Ovary (tissue), 7 donors: ENCODE measurements at regions not wholly inside any gene's neighbourhood (a gene's known extent, or its start where the extent isn't known, plus 50 kb on each side); places are given as distances from the start of the nearest gene placed in this dataset.

ENCODE experiments used
- DNase-seq, 5 donors: peaks; one replicate each; pipeline ENCODE4 v3.0.0-alpha.2; 2019 to 2020
- H3K27ac ChIP-seq, 2 donors: fragments of 200-600 bp; one replicate each; pipeline versions ENCODE4 v1.5.1 to v1.8.0; 2019 to 2022
- H3K27me3 ChIP-seq: fragments of 200-600 bp; one replicate; pipeline ENCODE4 v1.8.0; 2022
- H3K36me3 ChIP-seq: fragments of 200-600 bp; sonication (generic); one replicate; pipeline ENCODE4 v1.5.1; 2019
- H3K4me1 ChIP-seq: one replicate; pipeline ENCODE4 v1.8.1; 2013; ENCODE audit warnings: mild to moderate bottlenecking, moderate library complexity; ENCODE audit not compliant: insufficient read depth
- H3K4me3 ChIP-seq: fragments of 200-600 bp; sonication (generic); one replicate; pipeline ENCODE4 v1.5.1; 2017
- H3K9me3 ChIP-seq, 2 donors: fragments of 200-600 bp in 1 of 2; sonication (generic) in 1 of 2; one replicate each; pipeline versions ENCODE4 v1.5.1 to v1.8.1; 2013 to 2019; ENCODE audit warnings: mild to moderate bottlenecking in 1 of 2, moderate library complexity in 1 of 2
- CTCF ChIP-seq, 3 donors: fragments of 450-650 bp in 2 of 3; fragments of 200-600 bp in 1 of 3; IDR thresholded peaks; one replicate each; pipeline versions ENCODE4 v1.5.1 to v1.8.0; 2016 to 2022; ENCODE audit warnings: antibody characterized with exemption in 3 of 3, mild to moderate bottlenecking in 1 of 3
- EP300 ChIP-seq: sonication (generic); formaldehyde crosslinking; IDR thresholded peaks from one replicate; pipeline ENCODE4 v1.6.1; 2017; ENCODE audit warnings: antibody characterized with exemption
- POLR2A ChIP-seq: fragments of 450-650 bp; IDR thresholded peaks from one replicate; pipeline ENCODE4 v1.6.1; 2017; ENCODE audit warnings: antibody characterized with exemption, mild to moderate bottlenecking, moderate library complexity
- WGBS, 3 donors: extraction: QIAGEN DNeasy Blood & Tissue Kit in 1 of 3; methylation state at CpG; one replicate each; pipeline versions ENCODE4 v1.1.5 to v1.1.7; 2013 to 2017; 5-methylcytosine and 5-hydroxymethylcytosine counted together
- intact Hi-C, 4 donors: fragments of 100-400 bp; cut with DNase I; formaldehyde crosslinking; loops; one replicate each; pipeline versions ENCODE4 v1.11.0 to v1.15.1; 2022 to 2023
- donor health status: DM: no; HTN: no; CAD: no; lungs with moderate emphysema.
- donor health status: DM: no; HTN: no; CAD: no.
- donor health status: Bipolar disorder and iron deficiency.
- donor health status: DM: no; HTN: no; CAD: no.
- donor health status: DM: yes; HTN: yes; CAD: no.

DNA sequence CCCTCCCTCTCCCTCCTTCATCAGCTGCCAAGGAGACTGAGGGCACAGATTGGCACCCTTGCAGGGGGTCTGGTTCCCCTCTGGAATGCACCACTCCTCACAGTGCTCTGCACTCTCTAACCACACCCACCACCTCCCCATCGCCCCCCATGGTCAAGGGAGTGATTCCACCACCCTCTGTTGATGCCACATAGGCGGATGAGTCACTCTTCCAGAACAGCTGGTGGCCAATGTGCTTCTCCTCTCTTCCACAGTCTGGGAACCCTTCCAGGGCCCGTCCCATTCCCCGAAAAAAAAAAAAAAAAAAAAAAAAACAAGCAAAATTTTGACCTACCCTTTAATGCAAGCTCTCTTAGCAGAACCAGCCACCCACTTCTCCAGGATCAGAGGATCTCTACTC lies 341.3 kb upstream of the KLF3 start:
- DNase-seq = peak in 4 of 5 donors; percentile 52 to 59 (median 52)
- intact Hi-C loops = loop anchor here (5.0 to 10.0 kb wide), 4 partner anchors 128 to 352 kb away; no protein-coding TSS in a partner anchor

DNA sequence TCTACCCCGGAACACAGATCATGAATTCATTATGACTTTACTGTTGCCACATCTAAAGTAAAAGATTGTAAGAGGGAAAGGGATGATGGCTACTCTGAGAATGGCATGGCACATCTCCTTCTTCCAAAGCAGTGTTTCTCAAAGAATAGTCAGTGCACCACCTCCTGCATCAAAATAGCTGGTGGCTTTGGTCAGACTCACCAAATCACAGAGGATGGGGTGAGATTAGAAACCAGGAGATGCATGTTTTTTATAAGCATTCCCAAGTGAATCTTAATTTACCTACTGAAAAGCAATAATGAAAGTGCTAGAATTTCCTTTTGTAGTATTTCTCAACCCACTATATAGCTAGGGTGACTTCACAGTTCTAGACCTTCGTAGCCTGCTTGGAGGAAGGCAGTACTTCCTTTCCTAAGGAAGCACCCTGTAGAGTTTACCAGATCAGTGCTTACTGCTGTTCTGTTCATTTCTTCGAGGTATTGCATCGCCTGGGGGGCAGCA lies 340.8 kb upstream of the KLF3 start:
- DNase-seq = no peak
- Histone ChIP-seq H3K4me3 (no peak overlapping the region), H3K9me3 (no peaks in the 10 kb centered on the region), H3K36me3 (no peaks in the 10 kb centered on the region), H3K4me1 (peaks cover 3% of the 10 kb centered on the region), H3K27ac (no peak overlapping the region), H3K27me3 (no peaks in the 10 kb centered on the region)
- WGBS, 3 donors = 82 to 89% (median 85%) methylated on average over 4 of the region's 4 CpGs
- TF ChIP-seq CTCF (IDR thresholded peaks at IDR 0.05) (no peak), POLR2A (no peak), EP300 (no peak)
- intact Hi-C loops = loop anchor here (5.0 to 10.0 kb wide), 4 partner anchors 128 to 352 kb away; no protein-coding TSS in a partner anchor

More for the DNA sequence above, 341.3 kb upstream of the KLF3 start:
- H3K9me3 ChIP-seq = no peaks in the 10 kb centered on the region
- H3K27ac ChIP-seq = no peak overlapping the region
- no peaks in the 10 kb centered on the region for H3K27me3 ChIP-seq
- no peak overlapping the region for H3K4me3 ChIP-seq
- WGBS, 3 donors = 14 to 20% (median 14%) methylated on average over 4 of the region's 4 CpGs
- peaks cover 5% of the 10 kb centered on the region for H3K4me1 ChIP-seq
- no peaks in the 10 kb centered on the region for H3K36me3 ChIP-seq
- no peak for TF ChIP-seq EP300
- no peak for TF ChIP-seq CTCF (IDR thresholded peaks at IDR 0.05)
- TF ChIP-seq POLR2A = no peak

DNA sequence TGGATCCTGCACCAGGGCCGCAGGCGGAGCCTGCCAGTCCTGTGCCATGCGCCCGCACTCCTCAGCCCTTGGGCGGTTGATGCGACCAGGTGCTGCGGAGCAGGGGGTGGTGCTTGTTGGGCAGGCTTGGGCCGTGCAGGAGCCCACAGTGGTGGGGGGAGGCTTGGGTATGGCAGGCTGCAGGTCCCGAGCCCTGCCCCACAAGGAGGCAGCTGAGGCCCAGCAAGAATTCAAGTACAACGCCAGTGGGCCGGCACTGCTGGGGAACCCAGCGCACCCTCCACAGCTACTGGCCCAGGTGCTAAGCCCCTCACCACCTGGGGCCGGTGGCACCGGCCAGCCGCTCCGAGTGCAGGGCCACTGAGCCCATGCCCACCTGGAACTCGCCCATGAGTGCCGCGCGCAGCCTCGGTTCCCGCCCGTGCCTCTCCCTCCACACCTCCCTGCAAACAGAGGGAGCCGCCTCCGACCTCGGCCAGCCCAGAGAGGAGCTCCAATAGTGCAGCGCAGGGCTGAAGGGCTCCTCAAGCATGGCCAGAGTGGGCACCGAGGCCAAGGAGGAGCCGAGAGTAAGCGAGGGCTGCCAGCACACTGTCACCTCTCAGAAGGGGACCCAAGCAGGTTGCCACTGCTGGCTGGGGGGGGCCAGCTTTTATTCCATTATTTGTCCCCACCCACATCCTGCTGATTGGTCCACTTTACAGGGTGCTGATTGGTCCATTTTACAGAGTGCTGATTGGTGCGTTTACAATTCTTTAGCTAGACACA lies 339.0 kb upstream of the KLF3 start:
- no peak for TF ChIP-seq CTCF (IDR thresholded peaks at IDR 0.05)
- no peak for TF ChIP-seq POLR2A
- no peaks in the 10 kb centered on the region for H3K36me3 ChIP-seq

DNA sequence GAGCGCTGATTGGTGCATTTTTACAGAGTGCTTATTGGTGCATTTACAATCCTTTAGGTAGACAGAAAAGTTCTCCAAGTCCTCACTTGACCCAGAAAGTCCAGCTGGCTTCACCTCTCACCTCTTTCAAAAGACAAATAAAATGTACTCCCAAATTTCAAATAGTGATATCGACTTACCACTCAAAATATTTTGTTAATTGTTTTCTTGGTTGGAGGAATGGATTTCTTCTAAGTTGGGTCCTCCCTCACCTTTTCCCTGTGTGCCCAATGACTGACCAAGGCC lies 338.4 kb upstream of the KLF3 start:
- Histone ChIP-seq H3K4me3 (no peak overlapping the region), H3K9me3 (no peaks in the 10 kb centered on the region), H3K27ac (no peak overlapping the region), H3K36me3 (no peaks in the 10 kb centered on the region), H3K4me1 (peaks cover 1% of the 10 kb centered on the region), H3K27me3 (no peaks in the 10 kb centered on the region)
- WGBS, 3 donors = 82 to 87% (median 86%) methylated on average over 2 of the region's 2 CpGs
- TF ChIP-seq CTCF (IDR thresholded peaks at IDR 0.05) = no peak
- TF ChIP-seq POLR2A = no peak
- no peak for TF ChIP-seq EP300
- intact Hi-C loops = loop anchor here in 2 of 4 donors (10.0 kb wide), 2 partner anchors 131 to 349 kb away; no protein-coding TSS in a partner anchor
- DNase-seq = no peak

More for the DNA sequence above, 339.0 kb upstream of the KLF3 start:
- no peak overlapping the region for H3K27ac ChIP-seq
- DNase-seq = no peak
- intact Hi-C loops = loop anchor here (5.0 to 10.0 kb wide), 4 partner anchors 130 to 350 kb away; no protein-coding TSS in a partner anchor
- peaks cover 1% of the 10 kb centered on the region for H3K4me1 ChIP-seq
- H3K9me3 ChIP-seq = no peaks in the 10 kb centered on the region
- H3K4me3 ChIP-seq = no peak overlapping the region
- 94 to 98% (median 96%) methylated on average over 29 to 31 of the region's 31 CpGs for WGBS, 3 donors
- no peaks in the 10 kb centered on the region for H3K27me3 ChIP-seq
